K562 (cell line): ENCODE measurements at regions not wholly inside any gene's neighbourhood (a gene's known extent, or its start where the extent isn't known, plus 50 kb on each side); places are given as distances from the start of the nearest gene placed in this dataset.

ENCODE experiments used
- ZNF589 ChIP-seq: fragments of 200-800 bp; sonication (Bioruptor generic); IDR thresholded peaks from 2 replicates; pipeline ENCODE4 v1.6.1; 2016; ENCODE audit warnings: low read depth, missing genetic modification characterization, missing compliant biosample characterization
- TF ChIP-seq, protein P1 (sequence below): fragments of 200-800 bp; sonication (Bioruptor generic); IDR thresholded peaks from 2 replicates; pipeline ENCODE4 v1.6.1; 2017; ENCODE audit warnings: missing genetic modification characterization, missing compliant biosample characterization
- TF ChIP-seq, protein P2 (sequence below), 3 experiments: fragments of 200-800 bp in 1 of 3; fragments of 250-450 bp in 1 of 3; fragments of 450-650 bp in 1 of 3; sonication (Bioruptor Pico) in 1 of 3; sonication (Bioruptor generic) in 1 of 3; formaldehyde crosslinking in 1 of 3; IDR thresholded peaks; 2 replicates each; pipeline versions ENCODE4 v1.6.1 to v1.8.0; 2016 to 2022; ENCODE audit warnings: mild to moderate bottlenecking in 2 of 3, missing genetic modification characterization in 2 of 3, missing compliant biosample characterization in 1 of 3, moderate library complexity in 1 of 3
- TF ChIP-seq, protein P3 (sequence below): fragments of 450-650 bp; formaldehyde crosslinking; IDR thresholded peaks from 2 replicates; pipeline ENCODE4 v1.4.0; 2020; ENCODE audit warnings: mild to moderate bottlenecking, mixed read lengths

DNA sequence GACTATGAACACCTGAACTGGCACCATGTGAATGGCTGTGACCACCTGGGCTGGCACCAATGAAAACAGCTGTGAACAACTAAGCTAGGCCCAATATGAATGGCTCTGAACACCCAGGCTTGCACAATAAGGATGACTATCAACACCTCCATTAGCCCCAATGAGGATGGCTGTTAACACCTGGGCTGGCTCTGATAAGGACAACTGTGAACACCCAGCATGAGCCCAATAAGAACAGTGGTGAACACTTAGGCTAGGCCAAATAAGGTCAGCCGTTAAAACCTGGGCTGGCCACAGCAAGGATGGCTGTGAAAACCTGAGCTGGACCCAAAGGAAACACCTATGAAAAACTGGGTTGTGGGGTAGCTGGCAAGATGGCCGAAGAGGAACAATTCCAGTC, 1163.1 kb downstream of the UQCRFS1 start (continued):
- TF ChIP-seq, protein P1, sequence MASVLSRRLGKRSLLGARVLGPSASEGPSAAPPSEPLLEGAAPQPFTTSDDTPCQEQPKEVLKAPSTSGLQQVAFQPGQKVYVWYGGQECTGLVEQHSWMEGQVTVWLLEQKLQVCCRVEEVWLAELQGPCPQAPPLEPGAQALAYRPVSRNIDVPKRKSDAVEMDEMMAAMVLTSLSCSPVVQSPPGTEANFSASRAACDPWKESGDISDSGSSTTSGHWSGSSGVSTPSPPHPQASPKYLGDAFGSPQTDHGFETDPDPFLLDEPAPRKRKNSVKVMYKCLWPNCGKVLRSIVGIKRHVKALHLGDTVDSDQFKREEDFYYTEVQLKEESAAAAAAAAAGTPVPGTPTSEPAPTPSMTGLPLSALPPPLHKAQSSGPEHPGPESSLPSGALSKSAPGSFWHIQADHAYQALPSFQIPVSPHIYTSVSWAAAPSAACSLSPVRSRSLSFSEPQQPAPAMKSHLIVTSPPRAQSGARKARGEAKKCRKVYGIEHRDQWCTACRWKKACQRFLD: no peak
- TF ChIP-seq, protein P2, sequence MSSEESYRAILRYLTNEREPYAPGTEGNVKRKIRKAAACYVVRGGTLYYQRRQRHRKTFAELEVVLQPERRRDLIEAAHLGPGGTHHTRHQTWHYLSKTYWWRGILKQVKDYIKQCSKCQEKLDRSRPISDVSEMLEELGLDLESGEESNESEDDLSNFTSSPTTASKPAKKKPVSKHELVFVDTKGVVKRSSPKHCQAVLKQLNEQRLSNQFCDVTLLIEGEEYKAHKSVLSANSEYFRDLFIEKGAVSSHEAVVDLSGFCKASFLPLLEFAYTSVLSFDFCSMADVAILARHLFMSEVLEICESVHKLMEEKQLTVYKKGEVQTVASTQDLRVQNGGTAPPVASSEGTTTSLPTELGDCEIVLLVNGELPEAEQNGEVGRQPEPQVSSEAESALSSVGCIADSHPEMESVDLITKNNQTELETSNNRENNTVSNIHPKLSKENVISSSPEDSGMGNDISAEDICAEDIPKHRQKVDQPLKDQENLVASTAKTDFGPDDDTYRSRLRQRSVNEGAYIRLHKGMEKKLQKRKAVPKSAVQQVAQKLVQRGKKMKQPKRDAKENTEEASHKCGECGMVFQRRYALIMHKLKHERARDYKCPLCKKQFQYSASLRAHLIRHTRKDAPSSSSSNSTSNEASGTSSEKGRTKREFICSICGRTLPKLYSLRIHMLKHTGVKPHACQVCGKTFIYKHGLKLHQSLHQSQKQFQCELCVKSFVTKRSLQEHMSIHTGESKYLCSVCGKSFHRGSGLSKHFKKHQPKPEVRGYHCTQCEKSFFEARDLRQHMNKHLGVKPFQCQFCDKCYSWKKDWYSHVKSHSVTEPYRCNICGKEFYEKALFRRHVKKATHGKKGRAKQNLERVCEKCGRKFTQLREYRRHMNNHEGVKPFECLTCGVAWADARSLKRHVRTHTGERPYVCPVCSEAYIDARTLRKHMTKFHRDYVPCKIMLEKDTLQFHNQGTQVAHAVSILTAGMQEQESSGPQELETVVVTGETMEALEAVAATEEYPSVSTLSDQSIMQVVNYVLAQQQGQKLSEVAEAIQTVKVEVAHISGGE (CRISPR knock-in tag; IDR thresholded peaks at IDR 0.05): no peak
- TF ChIP-seq, protein P3, sequence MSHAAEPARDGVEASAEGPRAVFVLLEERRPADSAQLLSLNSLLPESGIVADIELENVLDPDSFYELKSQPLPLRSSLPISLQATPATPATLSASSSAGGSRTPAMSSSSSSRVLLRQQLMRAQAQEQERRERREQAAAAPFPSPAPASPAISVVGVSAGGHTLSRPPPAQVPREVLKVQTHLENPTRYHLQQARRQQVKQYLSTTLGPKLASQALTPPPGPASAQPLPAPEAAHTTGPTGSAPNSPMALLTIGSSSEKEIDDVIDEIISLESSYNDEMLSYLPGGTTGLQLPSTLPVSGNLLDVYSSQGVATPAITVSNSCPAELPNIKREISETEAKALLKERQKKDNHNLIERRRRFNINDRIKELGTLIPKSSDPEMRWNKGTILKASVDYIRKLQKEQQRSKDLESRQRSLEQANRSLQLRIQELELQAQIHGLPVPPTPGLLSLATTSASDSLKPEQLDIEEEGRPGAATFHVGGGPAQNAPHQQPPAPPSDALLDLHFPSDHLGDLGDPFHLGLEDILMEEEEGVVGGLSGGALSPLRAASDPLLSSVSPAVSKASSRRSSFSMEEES: no peak
- TF ChIP-seq ZNF589 (CRISPR knock-in tag): no peak
